ENCODE measurements at regions not wholly inside any gene's neighbourhood (a gene's known extent, or its start where the extent isn't known, plus 50 kb on each side); places are given as distances from the start of the nearest gene placed in this dataset.

GRCh38 chr10:2022401-2022800 is 285.1 kb upstream of the ADARB2 start:
- no peak for DNase-seq (ENCODE audit: low spot score)

GRCh38 chr10:2020836-2021235 is 283.5 kb upstream of the ADARB2 start:
- no peak for DNase-seq (ENCODE audit: low spot score)

- DNase-seq (ENCODE audit: low spot score): no peak
Measured at GRCh38 chr10:2019803-2020202, 282.5 kb upstream of the ADARB2 start.

- DNase-seq (ENCODE audit: low spot score): no peak
Measured at GRCh38 chr10:2019281-2019680, 282.0 kb upstream of the ADARB2 start.

- no peak for DNase-seq (ENCODE audit: low spot score)
Measured at GRCh38 chr10:2014541-2014940, 277.2 kb upstream of the ADARB2 start.

GRCh38 chr10:2012209-2012608 is 274.9 kb upstream of the ADARB2 start:
- no peak for DNase-seq (ENCODE audit: low spot score)

- no peak for DNase-seq (ENCODE audit: low spot score)
Measured at GRCh38 chr10:2011106-2011716, 273.9 kb upstream of the ADARB2 start.

- no peak for DNase-seq (ENCODE audit: low spot score)
Measured at GRCh38 chr10:2005546-2005945, 268.2 kb upstream of the ADARB2 start.

GRCh38 chr10:1992930-1993329 is 255.6 kb upstream of the ADARB2 start:
- no peak for DNase-seq (ENCODE audit: low spot score)

GRCh38 chr10:1989090-1989489 is 251.8 kb upstream of the ADARB2 start:
- no peak for DNase-seq (ENCODE audit: low spot score)

- DNase-seq (ENCODE audit: low spot score): no peak
Measured at GRCh38 chr10:1981976-1982375, 244.7 kb upstream of the ADARB2 start.

- DNase-seq (ENCODE audit: low spot score): no peak
Measured at GRCh38 chr10:1980459-1980858, 243.1 kb upstream of the ADARB2 start.

- DNase-seq (ENCODE audit: low spot score): no peak
Measured at GRCh38 chr10:1978584-1978983, 241.3 kb upstream of the ADARB2 start.

GRCh38 chr10:1977461-1977860 is 240.1 kb upstream of the ADARB2 start:
- DNase-seq (ENCODE audit: low spot score): no peak

- DNase-seq (ENCODE audit: low spot score): no peak
Measured at GRCh38 chr10:1972406-1972805, 235.1 kb upstream of the ADARB2 start.

- no peak for DNase-seq (ENCODE audit: low spot score)
Measured at GRCh38 chr10:1968257-1969033, 231.1 kb upstream of the ADARB2 start.

- no peak for DNase-seq (ENCODE audit: low spot score)
Measured at GRCh38 chr10:1966712-1967376, 229.5 kb upstream of the ADARB2 start.

GRCh38 chr10:1964476-1964875 is 227.2 kb upstream of the ADARB2 start:
- DNase-seq (ENCODE audit: low spot score): no peak

- no peak for DNase-seq (ENCODE audit: low spot score)
Measured at GRCh38 chr10:1963341-1963740, 226.0 kb upstream of the ADARB2 start.

GRCh38 chr10:1961989-1962388 is 224.7 kb upstream of the ADARB2 start:
- no peak for DNase-seq (ENCODE audit: low spot score)

GRCh38 chr10:1960982-1961381 is 223.7 kb upstream of the ADARB2 start:
- no peak for DNase-seq (ENCODE audit: low spot score)

- no peak for DNase-seq (ENCODE audit: low spot score)
Measured at GRCh38 chr10:1957057-1957456, 219.7 kb upstream of the ADARB2 start.

- DNase-seq (ENCODE audit: low spot score): no peak
Measured at GRCh38 chr10:1954300-1954699, 217.0 kb upstream of the ADARB2 start.
